ENCODE measurements at regions not wholly inside any gene's neighbourhood (a gene's known extent, or its start where the extent isn't known, plus 50 kb on each side); places are given as distances from the start of the nearest gene placed in this dataset.
"Not testable (repeated sequence)": the region's sequence is repeated elsewhere in the genome, so short reads cannot be mapped to it uniquely, and the experiment has no call there.

- no peak for DNase-seq
Measured at GRCh38 chr4:107468156-107468555, 251.9 kb downstream of the PAPSS1 start.

- no peak for DNase-seq
Measured at GRCh38 chr4:107467461-107467860, 252.6 kb downstream of the PAPSS1 start.

GRCh38 chr4:107458194-107458593 lies 261.8 kb downstream of the PAPSS1 start:
- DNase-seq, result no peak

GRCh38 chr4:107453987-107454386 lies 266.0 kb downstream of the PAPSS1 start:
- DNase-seq, result no peak

- no peak for DNase-seq
Measured at GRCh38 chr4:107452717-107453630, 267.1 kb downstream of the PAPSS1 start.

DNA sequence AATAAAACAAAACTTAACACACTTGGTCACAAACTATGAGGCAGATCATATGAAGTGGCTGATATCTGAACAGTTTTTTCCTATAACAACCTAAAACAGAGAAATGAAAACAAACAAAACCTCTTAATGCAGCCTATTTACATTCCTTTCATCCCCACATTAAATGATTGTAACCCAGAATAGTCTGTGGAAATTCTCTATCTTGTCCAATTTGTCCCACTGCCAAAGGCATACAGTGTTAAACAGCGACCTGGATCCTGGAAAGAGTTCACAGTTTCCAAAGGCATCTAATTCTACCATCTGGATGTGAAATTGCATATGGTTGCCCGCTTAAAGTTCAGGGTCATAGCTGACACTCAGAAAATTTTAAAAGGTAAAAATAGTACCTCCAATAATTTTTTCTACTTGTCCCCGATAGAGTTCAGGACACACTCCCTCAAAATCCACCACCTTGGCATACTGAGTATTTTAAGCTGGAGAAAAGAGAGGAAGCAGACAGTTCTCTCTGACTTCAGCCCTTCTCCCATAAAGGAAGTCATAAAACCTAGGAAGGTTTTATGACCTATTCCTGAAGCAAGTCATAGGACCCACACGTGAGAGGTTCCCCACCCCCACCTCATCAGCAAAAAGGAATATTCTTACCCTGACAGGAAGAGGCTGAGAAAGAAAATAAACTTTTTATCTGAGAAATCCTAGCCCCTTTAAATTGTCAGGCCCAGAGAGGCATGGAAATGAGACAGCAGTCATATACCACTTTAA lies 270.2 kb downstream of the PAPSS1 start:
- no peak for DNase-seq

- DNase-seq, result no peak
Measured at GRCh38 chr4:107442538-107443111, 277.4 kb downstream of the PAPSS1 start.

DNA sequence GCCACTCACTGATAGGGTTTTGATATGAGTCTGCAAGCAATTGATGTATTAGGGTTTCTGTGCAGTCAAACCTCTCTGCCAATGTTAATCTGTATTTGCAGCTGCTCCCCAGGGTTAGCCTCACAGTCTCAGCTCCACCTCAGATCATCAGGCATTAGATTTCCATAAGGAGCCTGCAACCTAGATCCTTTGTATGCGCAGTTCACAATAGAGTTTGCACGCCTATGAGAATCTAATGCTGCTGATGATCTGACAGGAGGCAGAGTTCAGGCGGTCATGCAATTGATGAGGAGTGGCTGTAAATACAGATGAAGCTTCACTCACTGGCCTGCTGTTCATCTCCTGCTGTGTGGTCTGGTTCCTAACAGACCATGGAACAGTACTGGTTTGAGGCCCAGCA lies 280.6 kb downstream of the PAPSS1 start:
- no peak for DNase-seq

DNA sequence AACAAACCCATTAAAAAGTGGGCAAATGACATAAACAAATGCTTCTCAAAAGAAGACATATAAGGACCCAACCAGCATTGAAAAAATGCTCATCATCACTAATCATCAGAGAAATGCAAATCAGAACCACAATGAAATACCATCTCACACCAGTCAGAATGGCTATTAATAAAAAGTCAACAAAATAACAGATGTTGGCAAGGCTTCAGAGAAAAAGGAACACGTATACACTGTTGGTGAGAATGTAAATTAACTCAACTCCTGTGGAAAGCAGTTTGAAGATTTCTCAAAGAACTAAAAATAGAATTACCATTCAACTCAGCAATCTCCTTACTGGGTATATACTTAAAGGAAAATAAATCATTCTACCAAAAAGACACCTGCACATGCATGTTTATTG lies 283.6 kb downstream of the PAPSS1 start:
- DNase-seq, result not testable (repeated sequence)

- DNase-seq, result no peak
Measured at GRCh38 chr4:107432451-107432850, 287.6 kb downstream of the PAPSS1 start.

DNA sequence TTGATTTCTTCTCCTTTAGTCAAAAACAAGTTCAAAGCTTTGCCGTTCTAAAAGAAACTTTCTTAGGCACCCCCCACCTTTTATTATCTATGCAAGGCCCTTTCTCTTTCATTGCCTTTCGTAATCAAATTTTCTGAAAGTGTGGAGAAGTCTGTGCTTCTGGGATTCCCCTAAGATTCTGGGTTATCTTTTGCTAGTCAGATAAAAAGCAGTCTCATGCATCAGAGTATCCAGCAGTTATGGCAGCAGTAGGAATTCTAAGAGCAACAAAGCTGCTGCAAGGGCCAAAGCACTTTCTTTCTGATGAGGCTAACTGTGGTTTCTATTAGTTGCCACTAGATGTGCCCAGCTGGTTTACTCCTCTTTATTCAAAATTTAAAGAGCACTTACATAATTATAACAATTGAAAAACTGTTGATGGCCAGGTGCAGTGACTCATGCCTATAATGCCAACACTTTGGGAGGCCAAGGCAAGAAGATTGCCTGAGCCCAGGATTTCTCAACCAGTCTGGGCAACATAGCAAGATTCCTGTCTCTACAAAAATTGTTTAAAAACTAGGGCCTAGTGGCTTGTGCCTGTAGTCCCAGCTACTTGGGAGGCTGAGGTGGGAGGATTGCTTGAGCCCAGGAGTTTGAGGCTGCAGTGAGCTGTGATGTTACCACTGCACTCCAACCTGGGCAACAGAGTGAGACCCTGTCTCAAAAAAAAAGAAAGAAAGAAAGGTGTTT lies 296.2 kb downstream of the PAPSS1 start:
- no peak for DNase-seq

- DNase-seq, result not testable (repeated sequence)
Measured at GRCh38 chr4:107419536-107419935, 300.5 kb downstream of the PAPSS1 start.

DNA sequence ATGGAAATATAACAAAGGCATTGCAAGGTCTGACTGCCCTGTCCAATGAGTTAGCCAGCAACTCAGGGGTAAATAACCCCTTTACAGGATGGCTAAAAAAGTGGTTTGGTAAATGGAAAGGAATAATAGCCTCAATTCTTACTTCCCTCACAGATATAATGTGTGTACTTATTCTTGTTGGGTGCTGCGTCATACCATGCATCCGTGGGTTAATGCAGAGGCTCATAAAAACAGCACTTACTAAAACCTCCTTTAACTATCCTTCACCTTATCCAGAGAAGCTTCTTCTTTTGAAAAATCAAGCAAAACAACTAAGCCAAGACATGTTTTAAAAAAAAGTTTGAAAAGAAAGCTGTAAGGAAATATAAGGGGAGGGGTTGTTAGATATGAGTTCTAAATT lies 301.0 kb downstream of the PAPSS1 start:
- no peak for DNase-seq

GRCh38 chr4:107415490-107415889 lies 304.5 kb downstream of the PAPSS1 start:
- not testable (repeated sequence) for DNase-seq

- not testable (repeated sequence) for DNase-seq
Measured at GRCh38 chr4:107409872-107410271, 310.2 kb downstream of the PAPSS1 start.

GRCh38 chr4:107408968-107409367 lies 311.1 kb downstream of the PAPSS1 start:
- DNase-seq, result no peak

- no peak for DNase-seq
Measured at GRCh38 chr4:107404591-107405300, 315.3 kb downstream of the PAPSS1 start.

- no peak for DNase-seq
Measured at GRCh38 chr4:107402291-107402690, 317.7 kb downstream of the PAPSS1 start.

- no peak for DNase-seq
Measured at GRCh38 chr4:107392951-107393350, 327.1 kb downstream of the PAPSS1 start.

- no peak for DNase-seq
Measured at GRCh38 chr4:107392380-107392779, 327.7 kb downstream of the PAPSS1 start.

DNA sequence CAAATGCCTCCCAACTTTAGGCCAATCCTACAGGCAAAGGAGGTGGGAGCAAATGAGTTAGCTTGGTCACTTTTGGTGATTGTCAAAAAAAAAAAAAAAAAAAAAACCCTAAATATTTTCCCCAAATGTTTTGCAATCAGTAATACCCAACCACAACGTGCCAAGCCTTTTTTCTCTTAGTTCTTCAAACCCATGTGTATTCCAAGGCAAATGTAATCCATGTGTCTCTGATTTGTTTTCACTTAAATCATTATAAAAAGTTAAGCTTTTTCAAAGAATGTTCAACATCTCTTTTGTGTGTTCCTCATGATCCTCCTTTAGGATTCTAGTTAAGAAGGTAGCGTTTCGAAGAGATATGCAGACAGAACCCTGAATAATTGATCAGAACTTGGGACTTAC lies 328.4 kb downstream of the PAPSS1 start:
- DNase-seq, result no peak

DNA sequence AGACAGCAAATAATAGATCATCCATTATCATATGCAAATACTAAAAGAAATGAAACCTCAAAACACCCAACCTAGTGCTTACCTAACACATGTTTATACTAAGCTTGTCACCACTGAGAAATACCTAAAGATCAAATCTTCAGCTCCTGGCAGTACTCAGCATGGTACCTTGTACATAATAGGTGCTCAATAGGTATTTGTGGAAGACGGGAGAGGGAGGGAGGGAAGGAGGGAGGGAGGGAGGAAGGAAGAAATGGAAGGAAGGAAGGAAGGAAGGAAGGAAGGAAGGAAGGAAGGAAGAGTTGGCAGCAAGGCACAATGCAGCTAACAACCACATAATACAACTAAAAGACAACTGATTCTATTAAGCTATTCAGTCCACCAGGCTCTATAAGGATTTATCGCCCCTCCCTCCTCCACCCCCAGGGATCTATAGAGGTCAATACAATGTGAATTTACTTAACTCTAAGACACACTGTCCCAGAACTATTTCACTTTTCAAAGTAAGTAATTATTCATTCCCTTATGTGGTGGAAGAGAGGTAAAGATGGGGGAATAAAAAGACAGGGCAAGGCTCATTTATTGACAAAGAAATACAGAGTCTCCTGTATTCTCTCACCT lies 328.9 kb downstream of the PAPSS1 start:
- DNase-seq, result no peak

Measured in MV-4-11 (cell line).